Fibroblast of lung (primary cell): ENCODE measurements at regions not wholly inside any gene's neighbourhood (a gene's known extent, or its start where the extent isn't known, plus 50 kb on each side); places are given as distances from the start of the nearest gene placed in this dataset.

Experiments
- DNase-seq, 2 donors: peaks; one replicate each; pipeline versions ENCODE4 v3.0.0 to v3.0.0-alpha.2; 2010; ENCODE audit warnings: low read depth in 2 of 2
- H2AFZ ChIP-seq: 2 replicates; pipeline ENCODE4 v1.5.1; 2012; ENCODE audit warnings: low read length, control low read depth, inconsistent platforms
- H3K27ac ChIP-seq: 2 replicates; pipeline ENCODE4 v1.5.1; 2011; ENCODE audit warnings: low read length, control low read depth; ENCODE audit not compliant: insufficient read depth
- H3K27me3 ChIP-seq: 2 replicates; pipeline ENCODE4 v1.5.1; 2011; ENCODE audit warnings: mild to moderate bottlenecking, low read length; ENCODE audit not compliant: control insufficient read depth, insufficient read depth
- H3K36me3 ChIP-seq: 2 replicates; pipeline ENCODE4 v1.5.1; 2011; ENCODE audit warnings: low read length; ENCODE audit not compliant: control insufficient read depth, insufficient read depth
- H3K4me1 ChIP-seq: 2 replicates; pipeline ENCODE4 v1.5.1; 2011; ENCODE audit warnings: low read length; ENCODE audit not compliant: control insufficient read depth, insufficient read depth; ENCODE audit errors: extremely low read depth
- H3K4me2 ChIP-seq: 2 replicates; pipeline ENCODE4 v1.5.1; 2011; ENCODE audit warnings: low read length, control low read depth; ENCODE audit not compliant: insufficient read depth; ENCODE audit errors: extremely low read depth
- H3K4me3 ChIP-seq, 4 experiments: fragments of 200-600 bp in 1 of 4; sonication (generic) in 1 of 4; replicated peaks in 1 of 4; 2 replicates each; pipeline ENCODE4 v1.5.1; 2011 to 2016; ENCODE audit warnings: low read length in 4 of 4, low read depth in 3 of 4, mild to moderate bottlenecking in 3 of 4, control low read depth in 2 of 4, inconsistent platforms in 1 of 4, mixed read lengths in 1 of 4; ENCODE audit not compliant: insufficient read depth in 1 of 4; ENCODE audit errors: control extremely low read depth in 1 of 4
- H3K79me2 ChIP-seq: 2 replicates; pipeline ENCODE4 v1.5.1; 2012; ENCODE audit warnings: mild to moderate bottlenecking, low read length, inconsistent platforms; ENCODE audit not compliant: control insufficient read depth, insufficient read depth
- H3K9ac ChIP-seq: 2 replicates; pipeline ENCODE4 v1.5.1; 2011; ENCODE audit warnings: mild to moderate bottlenecking, low read length, control low read depth; ENCODE audit not compliant: insufficient read depth
- H3K9me3 ChIP-seq: 2 replicates; pipeline ENCODE4 v1.5.1; 2012; ENCODE audit warnings: low read depth, low read length; ENCODE audit not compliant: control insufficient read depth, insufficient read depth
- H4K20me1 ChIP-seq: 2 replicates; pipeline ENCODE4 v1.5.1; 2011; ENCODE audit warnings: low read length; ENCODE audit not compliant: control insufficient read depth, insufficient read depth; ENCODE audit errors: extremely low read depth
- CTCF ChIP-seq, 2 donors: IDR thresholded peaks in 1 of 2; conservative IDR thresholded peaks in 1 of 2; 1 replicate in 1 of 2; 2 replicates in 1 of 2; pipeline ENCODE4 v1.5.1; 2011 to 2012; ENCODE audit warnings: low read length in 2 of 2, control low read depth in 1 of 2, inconsistent platforms in 1 of 2, low read depth in 1 of 2, mild to moderate bottlenecking in 1 of 2
- EZH2 ChIP-seq: IDR thresholded peaks from 2 replicates; pipeline ENCODE4 v1.5.1; 2012; ENCODE audit warnings: low read length, control low read depth, mild to moderate bottlenecking; ENCODE audit errors: missing control alignments

GRCh38 chr3:148344521-148344920 is 353.2 kb upstream of the AGTR1 start:
- H3K36me3 ChIP-seq = no peaks in the 10 kb centered on the region
- no peaks in the 10 kb centered on the region for H4K20me1 ChIP-seq
- TF ChIP-seq CTCF (conservative IDR thresholded peaks at IDR 0.05 in 1 of 2, IDR thresholded peaks at IDR 0.05 in 1 of 2; ENCODE audit: low read depth in 1 of 2, low read length in 2 of 2) (no peak), EZH2 (no peak)
- no peak overlapping the region for H3K9ac ChIP-seq
- no peak overlapping the region for H3K4me3 ChIP-seq
- no peak overlapping the region for H3K27ac ChIP-seq
- H3K4me1 ChIP-seq = no peaks in the 10 kb centered on the region
- DNase-seq = no peak
- no peak overlapping the region for H2AFZ ChIP-seq
- H3K9me3 ChIP-seq = no peaks in the 10 kb centered on the region
- no peaks in the 10 kb centered on the region for H3K27me3 ChIP-seq
- no peaks in the 10 kb centered on the region for H3K79me2 ChIP-seq
- no peak overlapping the region for H3K4me2 ChIP-seq

GRCh38 chr3:148360051-148360450 is 337.7 kb upstream of the AGTR1 start:
- Histone ChIP-seq H4K20me1 (no peaks in the 10 kb centered on the region), H3K4me3 (no peak overlapping the region), H3K36me3 (no peaks in the 10 kb centered on the region), H2AFZ (no peak overlapping the region), H3K27ac (no peak overlapping the region), H3K4me1 (no peaks in the 10 kb centered on the region), H3K9me3 (no peaks in the 10 kb centered on the region), H3K9ac (no peak overlapping the region), H3K79me2 (no peaks in the 10 kb centered on the region), H3K4me2 (no peak overlapping the region), H3K27me3 (no peaks in the 10 kb centered on the region)
- TF ChIP-seq CTCF (conservative IDR thresholded peaks at IDR 0.05 in 1 of 2, IDR thresholded peaks at IDR 0.05 in 1 of 2; ENCODE audit: low read depth in 1 of 2, low read length in 2 of 2) (no peak), EZH2 (no peak)
- DNase-seq = peak; percentile 31 to 78

- Histone ChIP-seq H3K36me3 (no peaks in the 10 kb centered on the region), H3K27me3 (no peaks in the 10 kb centered on the region), H4K20me1 (no peaks in the 10 kb centered on the region), H3K4me1 (no peaks in the 10 kb centered on the region), H3K4me3 (no peak overlapping the region), H3K27ac (no peak overlapping the region), H3K4me2 (no peak overlapping the region), H3K9ac (no peak overlapping the region), H3K9me3 (no peaks in the 10 kb centered on the region), H2AFZ (no peak overlapping the region), H3K79me2 (no peaks in the 10 kb centered on the region)
- peak in 1 of 2 donors; percentile 19 for TF ChIP-seq CTCF (conservative IDR thresholded peaks at IDR 0.05 in 1 of 2, IDR thresholded peaks at IDR 0.05 in 1 of 2; ENCODE audit: low read depth in 1 of 2, low read length in 2 of 2)
- TF ChIP-seq EZH2 = no peak
- DNase-seq = peak in 1 of 2 donors; percentile 45
These were observed 330.8 kb upstream of the AGTR1 start for GRCh38 chr3:148366743-148367410.
